ENCODE measurements at regions not wholly inside any gene's neighbourhood (a gene's known extent, or its start where the extent isn't known, plus 50 kb on each side); places are given as distances from the start of the nearest gene placed in this dataset.

DNA sequence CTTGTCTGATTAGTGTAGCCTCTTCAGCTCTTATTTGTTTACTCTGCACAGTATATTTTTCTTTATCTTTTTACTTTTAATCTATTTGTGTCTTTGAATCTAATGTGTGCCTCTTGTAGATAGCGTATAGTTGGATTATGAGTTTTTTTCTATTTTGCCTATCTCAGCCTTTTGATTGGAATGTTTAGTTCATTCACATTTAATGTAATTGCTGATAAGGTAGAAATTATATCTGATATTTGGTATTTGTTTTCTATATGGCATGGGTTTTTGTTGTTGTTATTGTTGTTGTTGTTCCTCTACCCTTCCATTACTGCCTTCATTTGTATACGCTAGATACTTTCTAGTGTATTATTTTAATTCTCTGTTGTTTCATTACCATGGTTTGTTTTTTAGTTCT is 131.7 kb upstream of the GRIK3 start:
- Histone ChIP-seq H3K36me3 (no peaks in the 10 kb centered on the region), H3K9me3 (no peaks in the 10 kb centered on the region), H3K4me1 (no peaks in the 10 kb centered on the region), H3K4me3 (no peak overlapping the region), H3K27me3 (no peaks in the 10 kb centered on the region), H3K27ac (no peak overlapping the region)
- DNase-seq (ENCODE audit: extremely low spot score in 2 of 2) = no peak
- intact Hi-C loops (cut with DNase I) = no loop called here
- TF ChIP-seq, protein P1, sequence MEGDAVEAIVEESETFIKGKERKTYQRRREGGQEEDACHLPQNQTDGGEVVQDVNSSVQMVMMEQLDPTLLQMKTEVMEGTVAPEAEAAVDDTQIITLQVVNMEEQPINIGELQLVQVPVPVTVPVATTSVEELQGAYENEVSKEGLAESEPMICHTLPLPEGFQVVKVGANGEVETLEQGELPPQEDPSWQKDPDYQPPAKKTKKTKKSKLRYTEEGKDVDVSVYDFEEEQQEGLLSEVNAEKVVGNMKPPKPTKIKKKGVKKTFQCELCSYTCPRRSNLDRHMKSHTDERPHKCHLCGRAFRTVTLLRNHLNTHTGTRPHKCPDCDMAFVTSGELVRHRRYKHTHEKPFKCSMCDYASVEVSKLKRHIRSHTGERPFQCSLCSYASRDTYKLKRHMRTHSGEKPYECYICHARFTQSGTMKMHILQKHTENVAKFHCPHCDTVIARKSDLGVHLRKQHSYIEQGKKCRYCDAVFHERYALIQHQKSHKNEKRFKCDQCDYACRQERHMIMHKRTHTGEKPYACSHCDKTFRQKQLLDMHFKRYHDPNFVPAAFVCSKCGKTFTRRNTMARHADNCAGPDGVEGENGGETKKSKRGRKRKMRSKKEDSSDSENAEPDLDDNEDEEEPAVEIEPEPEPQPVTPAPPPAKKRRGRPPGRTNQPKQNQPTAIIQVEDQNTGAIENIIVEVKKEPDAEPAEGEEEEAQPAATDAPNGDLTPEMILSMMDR (IDR thresholded peaks at IDR 0.05) = no peak
- TF ChIP-seq POLR2A (IDR thresholded peaks at IDR 0.05) = no peak
- no peak for TF ChIP-seq POLR2AphosphoS5 (IDR thresholded peaks at IDR 0.05; ENCODE audit: insufficient read depth in 1 of 2, low read depth in 1 of 2)

- no peak overlapping the region for H3K27ac ChIP-seq
- no peak for DNase-seq (ENCODE audit: extremely low spot score in 2 of 2)
- no peaks in the 10 kb centered on the region for H3K4me1 ChIP-seq
- TF ChIP-seq, protein P1 (IDR thresholded peaks at IDR 0.05) = no peak
- TF ChIP-seq POLR2AphosphoS5 (IDR thresholded peaks at IDR 0.05; ENCODE audit: insufficient read depth in 1 of 2, low read depth in 1 of 2) (no peak), POLR2A (IDR thresholded peaks at IDR 0.05) (no peak)
- intact Hi-C loops (cut with DNase I) = no loop called here
- no peaks in the 10 kb centered on the region for H3K27me3 ChIP-seq
- H3K9me3 ChIP-seq = no peaks in the 10 kb centered on the region
- no peaks in the 10 kb centered on the region for H3K36me3 ChIP-seq
- no peak overlapping the region for H3K4me3 ChIP-seq
Measured at GRCh38 chr1:37167479-37167878, 133.2 kb upstream of the GRIK3 start.

DNA sequence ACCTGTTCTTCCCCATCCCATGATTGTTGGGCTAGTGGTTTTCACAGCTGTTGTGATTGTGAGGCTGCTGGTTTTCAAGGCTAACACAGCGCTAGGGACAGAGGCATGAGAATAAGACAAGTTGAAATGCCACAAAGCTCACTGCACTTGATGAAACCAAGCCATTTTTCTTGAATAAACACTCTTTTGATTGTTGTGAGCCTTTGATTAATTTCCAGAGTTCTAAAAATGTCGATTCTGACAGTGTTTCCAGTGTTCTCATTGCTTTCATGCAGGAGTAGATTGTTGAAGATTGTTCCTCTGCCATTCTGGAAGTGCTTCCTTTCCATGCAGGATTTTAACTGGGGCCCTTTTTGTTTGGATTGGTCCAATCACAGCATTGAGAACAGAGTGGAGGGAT is 134.9 kb upstream of the GRIK3 start:
- Histone ChIP-seq H3K36me3 (no peaks in the 10 kb centered on the region), H3K9me3 (no peaks in the 10 kb centered on the region), H3K27ac (no peak overlapping the region), H3K27me3 (no peaks in the 10 kb centered on the region), H3K4me1 (no peaks in the 10 kb centered on the region), H3K4me3 (no peak overlapping the region)
- peak in 1 of 2 donors; percentile 10 for DNase-seq (ENCODE audit: extremely low spot score in 2 of 2)
- intact Hi-C loops (cut with DNase I) = no loop called here
- TF ChIP-seq, protein P1 (IDR thresholded peaks at IDR 0.05) = no peak
- TF ChIP-seq POLR2A (IDR thresholded peaks at IDR 0.05) (no peak), POLR2AphosphoS5 (IDR thresholded peaks at IDR 0.05; ENCODE audit: insufficient read depth in 1 of 2, low read depth in 1 of 2) (no peak)

DNA sequence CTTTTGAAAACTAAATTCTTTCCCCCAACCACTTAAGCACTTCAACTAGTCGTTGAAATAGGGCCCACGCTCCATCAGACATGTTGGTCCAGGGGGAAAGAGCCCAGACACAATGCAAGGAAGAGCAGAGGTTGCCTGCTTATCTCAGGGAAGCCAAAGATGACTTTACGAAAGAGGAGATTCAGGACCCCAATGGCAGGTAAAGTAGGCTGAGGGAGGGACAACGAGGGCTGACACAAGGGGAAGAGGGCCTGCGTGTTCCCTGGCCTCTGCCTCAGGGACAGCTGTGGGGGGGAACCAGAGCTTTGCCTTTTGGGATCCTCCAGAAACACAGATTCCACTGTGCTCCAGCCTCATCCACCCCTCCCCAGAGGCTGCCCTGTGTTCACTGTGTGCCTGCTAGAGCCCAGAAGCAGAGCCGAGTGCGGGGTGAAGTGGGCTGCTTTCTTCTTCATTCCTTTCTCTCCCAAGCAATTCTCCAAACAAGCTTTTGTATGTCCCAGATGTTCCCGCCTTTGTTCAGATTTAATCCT is 135.5 kb upstream of the GRIK3 start:
- no peaks in the 10 kb centered on the region for H3K36me3 ChIP-seq
- H3K27me3 ChIP-seq = no peaks in the 10 kb centered on the region
- no peak overlapping the region for H3K4me3 ChIP-seq
- intact Hi-C loops (cut with DNase I) = no loop called here
- H3K9me3 ChIP-seq = no peaks in the 10 kb centered on the region
- peak; percentile 47 to 61 for DNase-seq (ENCODE audit: extremely low spot score in 2 of 2)
- TF ChIP-seq POLR2AphosphoS5 (IDR thresholded peaks at IDR 0.05; ENCODE audit: insufficient read depth in 1 of 2, low read depth in 1 of 2) (no peak), POLR2A (IDR thresholded peaks at IDR 0.05) (no peak)
- TF ChIP-seq, protein P1 (IDR thresholded peaks at IDR 0.05) = no peak
- H3K27ac ChIP-seq = no peak overlapping the region
- H3K4me1 ChIP-seq = no peaks in the 10 kb centered on the region

DNA sequence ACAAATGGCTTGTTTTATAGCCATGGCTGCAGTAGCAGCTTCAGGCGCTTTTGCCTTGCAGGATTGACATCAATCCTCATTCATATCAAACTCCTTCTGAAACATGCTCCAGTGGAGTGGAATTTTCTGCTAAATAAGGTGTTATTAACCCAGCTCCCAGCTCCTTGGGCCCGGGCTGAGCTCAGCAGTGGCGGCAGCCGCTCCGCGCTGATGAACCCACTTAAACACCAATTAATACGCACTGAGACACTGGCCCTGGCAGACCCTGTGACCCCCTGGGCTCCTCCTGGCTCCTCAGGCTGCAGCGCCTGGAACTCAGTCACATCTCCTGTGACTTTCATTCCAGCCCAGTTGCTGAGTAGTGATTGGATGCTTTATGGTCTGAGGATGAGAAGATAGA is 137.4 kb upstream of the GRIK3 start:
- intact Hi-C loops (cut with DNase I) = no loop called here
- Histone ChIP-seq H3K4me3 (no peak overlapping the region), H3K27ac (no peak overlapping the region), H3K9me3 (no peaks in the 10 kb centered on the region), H3K4me1 (no peaks in the 10 kb centered on the region), H3K27me3 (no peaks in the 10 kb centered on the region), H3K36me3 (no peaks in the 10 kb centered on the region)
- DNase-seq (ENCODE audit: extremely low spot score in 2 of 2) = peak; percentile 40 to 52
- TF ChIP-seq, protein P1 (IDR thresholded peaks at IDR 0.05) = no peak
- TF ChIP-seq POLR2A (IDR thresholded peaks at IDR 0.05) (no peak), POLR2AphosphoS5 (IDR thresholded peaks at IDR 0.05; ENCODE audit: insufficient read depth in 1 of 2, low read depth in 1 of 2) (no peak)
